Stomach smooth muscle (tissue), 2 donors: ENCODE measurements at regions not wholly inside any gene's neighbourhood (a gene's known extent, or its start where the extent isn't known, plus 50 kb on each side); places are given as distances from the start of the nearest gene placed in this dataset.
"Not testable (repeated sequence)": the region's sequence is repeated elsewhere in the genome, so short reads cannot be mapped to it uniquely, and the experiment has no call there.

Experiments
- H3K27ac ChIP-seq: one replicate; pipeline ENCODE4 v1.7.0; 2013; ENCODE audit warnings: mild to moderate bottlenecking, low read length, inconsistent platforms
- H3K27me3 ChIP-seq, 2 donors: one replicate each; pipeline ENCODE4 v1.7.0; 2013; ENCODE audit warnings: low read length in 2 of 2; ENCODE audit not compliant: insufficient read depth in 2 of 2, control insufficient read depth in 1 of 2
- H3K36me3 ChIP-seq, 2 donors: one replicate each; pipeline ENCODE4 v1.7.0; 2013; ENCODE audit warnings: low read length in 2 of 2; ENCODE audit not compliant: control insufficient read depth in 2 of 2, insufficient read depth in 2 of 2
- H3K4me1 ChIP-seq: one replicate; pipeline ENCODE4 v1.7.0; 2013; ENCODE audit warnings: low read length; ENCODE audit not compliant: control insufficient read depth, insufficient read depth
- H3K4me3 ChIP-seq, 2 donors: one replicate each; pipeline ENCODE4 v1.7.0; 2013; ENCODE audit warnings: low read length in 2 of 2
- H3K9ac ChIP-seq, 2 donors: one replicate each; pipeline ENCODE4 v1.7.0; 2013; ENCODE audit warnings: low read length in 2 of 2, mild to moderate bottlenecking in 1 of 2
- H3K9me3 ChIP-seq, 2 donors: one replicate each; pipeline ENCODE4 v1.7.0; 2013; ENCODE audit warnings: low read length in 2 of 2; ENCODE audit not compliant: control insufficient read depth in 2 of 2
- donor health status: healthy.
- donor health status: Pancreatic carcinoma.

- no peak overlapping the region for H3K9ac ChIP-seq
- no peak overlapping the region for H3K27ac ChIP-seq
- H3K9me3 ChIP-seq: no peaks in the 10 kb centered on the region
- H3K36me3 ChIP-seq: no peaks in the 10 kb centered on the region
- no peaks in the 10 kb centered on the region for H3K4me1 ChIP-seq
- H3K4me3 ChIP-seq: no peak overlapping the region
- H3K27me3 ChIP-seq: no peaks in the 10 kb centered on the region
Measured at GRCh38 chr3:34882764-34883163, 756.6 kb upstream of the ARPP21 start.

GRCh38 chr3:34884007-34884406 lies 755.3 kb upstream of the ARPP21 start:
- Histone ChIP-seq H3K9ac (no peak overlapping the region), H3K4me3 (no peak overlapping the region), H3K27me3 (no peaks in the 10 kb centered on the region), H3K4me1 (no peaks in the 10 kb centered on the region), H3K9me3 (no peaks in the 10 kb centered on the region), H3K36me3 (no peaks in the 10 kb centered on the region), H3K27ac (no peak overlapping the region)

- H3K9ac ChIP-seq: no peak overlapping the region
- H3K27ac ChIP-seq: no peak overlapping the region
- H3K9me3 ChIP-seq: no peaks in the 10 kb centered on the region
- H3K36me3 ChIP-seq: no peaks in the 10 kb centered on the region
- no peaks in the 10 kb centered on the region for H3K27me3 ChIP-seq
- H3K4me3 ChIP-seq: no peak overlapping the region
- H3K4me1 ChIP-seq: no peaks in the 10 kb centered on the region
Measured at GRCh38 chr3:34886443-34886842, 752.9 kb upstream of the ARPP21 start.

DNA sequence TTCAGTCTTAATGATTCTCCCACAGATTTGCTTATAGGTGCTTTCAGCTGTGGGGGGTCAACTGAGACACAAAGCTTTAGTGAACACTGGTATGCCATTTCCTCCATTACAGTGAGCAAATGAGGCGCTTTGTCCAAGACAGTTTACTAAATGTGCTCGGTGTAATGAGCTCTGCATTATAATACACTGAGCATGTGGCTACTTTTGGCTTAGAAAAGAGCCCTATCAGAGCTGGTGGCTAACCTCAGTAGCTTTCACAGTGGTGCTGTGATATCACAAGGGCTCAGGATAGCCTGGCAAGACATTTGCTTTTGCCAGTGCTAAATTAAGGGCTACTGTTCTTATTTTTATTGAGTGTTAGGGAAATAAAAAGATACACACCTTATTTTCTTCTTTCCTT lies 749.7 kb upstream of the ARPP21 start:
- Histone ChIP-seq H3K36me3 (no peaks in the 10 kb centered on the region), H3K9me3 (no peaks in the 10 kb centered on the region), H3K4me1 (no peaks in the 10 kb centered on the region), H3K27ac (no peak overlapping the region), H3K4me3 (no peak overlapping the region), H3K9ac (no peak overlapping the region), H3K27me3 (no peaks in the 10 kb centered on the region)

GRCh38 chr3:34890247-34890646 lies 749.1 kb upstream of the ARPP21 start:
- Histone ChIP-seq H3K4me1 (no peaks in the 10 kb centered on the region), H3K4me3 (no peak overlapping the region), H3K27me3 (no peaks in the 10 kb centered on the region), H3K36me3 (no peaks in the 10 kb centered on the region), H3K9ac (no peak overlapping the region), H3K27ac (no peak overlapping the region), H3K9me3 (no peaks in the 10 kb centered on the region)

GRCh38 chr3:34891941-34892340 lies 747.4 kb upstream of the ARPP21 start:
- Histone ChIP-seq H3K9me3 (no peaks in the 10 kb centered on the region), H3K4me3 (no peak overlapping the region), H3K27me3 (no peaks in the 10 kb centered on the region), H3K4me1 (no peaks in the 10 kb centered on the region), H3K9ac (no peak overlapping the region), H3K27ac (no peak overlapping the region), H3K36me3 (no peaks in the 10 kb centered on the region)

- no peaks in the 10 kb centered on the region for H3K4me1 ChIP-seq
- no peaks in the 10 kb centered on the region for H3K36me3 ChIP-seq
- no peak overlapping the region for H3K9ac ChIP-seq
- no peaks in the 10 kb centered on the region for H3K9me3 ChIP-seq
- H3K27me3 ChIP-seq: no peaks in the 10 kb centered on the region
- no peak overlapping the region for H3K4me3 ChIP-seq
- H3K27ac ChIP-seq: no peak overlapping the region
Measured at GRCh38 chr3:34895841-34896240, 743.5 kb upstream of the ARPP21 start.

- H3K9ac ChIP-seq, H3K36me3 ChIP-seq, H3K4me3 ChIP-seq, H3K9me3 ChIP-seq, H3K27ac ChIP-seq, H3K4me1 ChIP-seq, H3K27me3 ChIP-seq: not testable (repeated sequence)
Measured at GRCh38 chr3:34909679-34910078, 729.6 kb upstream of the ARPP21 start.

- Histone ChIP-seq H3K36me3 (no peaks in the 10 kb centered on the region), H3K4me1 (no peaks in the 10 kb centered on the region), H3K4me3 (no peak overlapping the region), H3K27me3 (no peaks in the 10 kb centered on the region), H3K9ac (no peak overlapping the region), H3K9me3 (no peaks in the 10 kb centered on the region), H3K27ac (no peak overlapping the region)
Measured at GRCh38 chr3:34919025-34919424, 720.3 kb upstream of the ARPP21 start.

GRCh38 chr3:34920806-34921205 lies 718.5 kb upstream of the ARPP21 start:
- H3K4me1 ChIP-seq: no peaks in the 10 kb centered on the region
- H3K9ac ChIP-seq: no peak overlapping the region
- H3K9me3 ChIP-seq: no peaks in the 10 kb centered on the region
- H3K27ac ChIP-seq: no peak overlapping the region
- no peaks in the 10 kb centered on the region for H3K27me3 ChIP-seq
- no peaks in the 10 kb centered on the region for H3K36me3 ChIP-seq
- H3K4me3 ChIP-seq: no peak overlapping the region

DNA sequence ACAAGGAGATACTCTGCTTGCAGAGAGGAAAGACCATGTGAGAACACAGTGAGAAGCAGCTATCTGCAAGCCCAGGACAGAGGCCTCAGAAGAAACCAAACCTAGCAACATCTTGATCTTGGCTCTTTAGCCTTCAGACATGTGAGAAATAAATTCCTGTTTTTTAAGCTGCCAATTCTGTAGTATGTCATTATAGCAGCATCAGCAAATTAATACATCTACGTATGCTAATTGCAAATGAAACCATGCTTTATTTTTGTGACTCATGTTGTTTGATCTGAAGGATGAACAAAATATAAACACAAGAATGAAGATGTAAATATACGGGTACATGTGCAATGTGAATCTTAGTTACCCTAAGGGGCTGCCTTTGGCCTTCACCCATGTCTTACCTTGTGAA lies 714.4 kb upstream of the ARPP21 start:
- Histone ChIP-seq H3K9ac (no peak overlapping the region), H3K4me1 (no peaks in the 10 kb centered on the region)

GRCh38 chr3:34925851-34926250 lies 713.5 kb upstream of the ARPP21 start:
- Histone ChIP-seq H3K9me3 (no peaks in the 10 kb centered on the region), H3K9ac (no peak overlapping the region), H3K27ac (no peak overlapping the region), H3K27me3 (no peaks in the 10 kb centered on the region), H3K4me1 (no peaks in the 10 kb centered on the region), H3K4me3 (no peak overlapping the region), H3K36me3 (no peaks in the 10 kb centered on the region)

More for the DNA sequence above, 714.4 kb upstream of the ARPP21 start:
- H3K36me3 ChIP-seq: no peaks in the 10 kb centered on the region
- H3K4me3 ChIP-seq: no peak overlapping the region
- H3K9me3 ChIP-seq: no peaks in the 10 kb centered on the region
- no peaks in the 10 kb centered on the region for H3K27me3 ChIP-seq
- H3K27ac ChIP-seq: no peak overlapping the region
